IgD-negative memory B cell (primary cell): ENCODE measurements at regions not wholly inside any gene's neighbourhood (a gene's known extent, or its start where the extent isn't known, plus 50 kb on each side); places are given as distances from the start of the nearest gene placed in this dataset.
"Not testable (repeated sequence)": the region's sequence is repeated elsewhere in the genome, so short reads cannot be mapped to it uniquely, and the experiment has no call there.

Source experiments
- H3K27ac Mint-ChIP-seq, 3 donors: one replicate each; pipeline ENCODE4 v1.8.0; 2020 to 2022; ENCODE audit warnings: mild to moderate bottlenecking in 3 of 3, mixed read lengths in 3 of 3, moderate library complexity in 1 of 3
- H3K27me3 Mint-ChIP-seq: one replicate; pipeline ENCODE4 v1.8.0; 2021; ENCODE audit warnings: mixed read lengths
- H3K36me3 Mint-ChIP-seq: one replicate; pipeline ENCODE4 v1.8.0; 2020; ENCODE audit warnings: mild to moderate bottlenecking, mixed read lengths
- H3K4me1 Mint-ChIP-seq, 3 donors: one replicate each; pipeline ENCODE4 v1.8.0; 2020 to 2022; ENCODE audit warnings: mixed read lengths in 3 of 3, mild to moderate bottlenecking in 1 of 3
- H3K4me3 Mint-ChIP-seq, 4 donors: one replicate each; pipeline ENCODE4 v1.8.0; 2020 to 2022; ENCODE audit warnings: mild to moderate bottlenecking in 4 of 4, mixed read lengths in 4 of 4, moderate library complexity in 3 of 4
- H3K9me3 Mint-ChIP-seq, 3 donors: one replicate each; pipeline ENCODE4 v1.8.0; 2020 to 2021; ENCODE audit warnings: mixed read lengths in 3 of 3, mild to moderate bottlenecking in 1 of 3

- H3K27me3 Mint-ChIP-seq, result no peaks in the 10 kb centered on the region
- no peaks in the 10 kb centered on the region for H3K9me3 Mint-ChIP-seq
- H3K4me1 Mint-ChIP-seq, result peaks cover 0 to 2% (median 0%) of the 10 kb centered on the region in 3 donors
- no peak overlapping the region for H3K27ac Mint-ChIP-seq
- H3K36me3 Mint-ChIP-seq, result no peaks in the 10 kb centered on the region
- H3K4me3 Mint-ChIP-seq, result no peak overlapping the region
Measured at GRCh38 chr1:82386365-82387011, 585.8 kb downstream of the ADGRL2 start.

DNA sequence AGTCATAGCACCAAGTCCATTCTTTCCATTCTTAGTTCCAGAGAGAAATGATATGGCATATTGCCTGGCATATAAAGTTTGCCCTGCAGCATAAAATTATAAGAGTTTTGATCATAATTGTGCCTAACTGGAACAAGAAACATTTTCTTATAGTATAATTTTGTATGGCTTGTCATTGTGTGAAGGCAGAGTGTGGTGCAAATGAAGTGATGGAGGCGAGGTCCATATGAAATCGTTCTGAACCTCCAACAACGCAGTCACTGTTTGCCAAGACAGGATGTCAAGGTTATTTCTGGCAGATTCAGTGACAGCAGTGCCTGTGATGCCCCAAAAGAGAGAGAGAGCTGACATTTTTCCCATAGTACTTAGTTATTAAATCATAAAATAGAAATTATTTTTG lies 584.0 kb downstream of the ADGRL2 start:
- Mint-ChIP-seq H3K4me3 (no peak overlapping the region), H3K4me1 (peaks cover 0 to 2% (median 0%) of the 10 kb centered on the region in 3 donors), H3K27ac (peak overlapping the region in 1 of 3 donors; percentile 59), H3K36me3 (peaks cover 2% of the 10 kb centered on the region), H3K27me3 (no peaks in the 10 kb centered on the region), H3K9me3 (peaks cover 0 to 6% (median 0%) of the 10 kb centered on the region in 3 donors)

- Mint-ChIP-seq H3K27me3 (no peaks in the 10 kb centered on the region), H3K4me3 (no peak overlapping the region), H3K27ac (no peak overlapping the region), H3K36me3 (peaks cover 2% of the 10 kb centered on the region), H3K4me1 (no peaks in the 10 kb centered on the region), H3K9me3 (peaks cover 0 to 6% (median 0%) of the 10 kb centered on the region in 3 donors)
Measured at GRCh38 chr1:82377201-82377884, 576.6 kb downstream of the ADGRL2 start.

DNA sequence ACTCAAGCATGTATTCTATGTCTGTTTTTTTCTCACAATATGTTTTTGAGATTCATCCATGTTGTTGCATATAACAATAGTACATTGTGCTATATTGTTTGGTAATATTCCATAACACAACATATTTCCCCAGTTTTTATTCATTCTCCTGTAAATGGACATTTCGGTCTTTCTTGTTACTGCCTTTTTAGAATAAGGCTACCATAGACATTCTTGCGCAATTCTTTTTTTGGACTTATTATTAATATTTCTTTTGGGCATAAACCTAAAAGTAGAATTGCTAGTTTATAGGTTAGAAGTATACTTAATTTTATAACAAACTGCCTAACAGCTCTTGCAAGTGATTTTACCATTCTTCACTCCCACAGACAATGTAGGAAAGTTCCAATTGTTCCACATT lies 573.0 kb downstream of the ADGRL2 start:
- H3K4me3 Mint-ChIP-seq, result no peak overlapping the region
- no peaks in the 10 kb centered on the region for H3K9me3 Mint-ChIP-seq
- no peak overlapping the region for H3K27ac Mint-ChIP-seq
- no peaks in the 10 kb centered on the region for H3K36me3 Mint-ChIP-seq
- peaks cover 0 to 2% (median 0%) of the 10 kb centered on the region in 3 donors for H3K4me1 Mint-ChIP-seq
- no peaks in the 10 kb centered on the region for H3K27me3 Mint-ChIP-seq

GRCh38 chr1:82371844-82372498 lies 571.2 kb downstream of the ADGRL2 start:
- H3K27ac Mint-ChIP-seq, result no peak overlapping the region
- H3K4me3 Mint-ChIP-seq, result no peak overlapping the region
- peaks cover 0 to 2% (median 0%) of the 10 kb centered on the region in 3 donors for H3K4me1 Mint-ChIP-seq
- H3K36me3 Mint-ChIP-seq, result no peaks in the 10 kb centered on the region
- no peaks in the 10 kb centered on the region for H3K27me3 Mint-ChIP-seq
- H3K9me3 Mint-ChIP-seq, result no peaks in the 10 kb centered on the region

DNA sequence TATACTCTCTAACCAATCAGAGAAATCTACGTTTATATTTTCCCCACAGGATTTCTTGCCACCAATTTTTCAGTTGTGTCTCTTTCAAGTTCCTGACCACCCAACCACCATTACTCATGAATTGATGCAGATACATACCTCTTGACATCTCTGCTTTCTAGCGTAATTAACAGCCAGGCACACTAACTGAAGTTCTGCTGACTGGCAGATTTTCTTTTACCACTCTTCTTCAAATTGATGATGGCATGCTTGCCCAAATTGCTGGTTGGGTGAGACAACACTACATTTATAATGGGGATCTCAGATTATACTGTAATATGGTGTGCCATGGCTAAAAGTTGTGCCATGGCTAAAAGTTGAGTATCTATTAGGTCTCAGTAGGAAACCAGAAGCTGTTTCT lies 566.7 kb downstream of the ADGRL2 start:
- H3K9me3 Mint-ChIP-seq, result peaks cover 0 to 4% (median 0%) of the 10 kb centered on the region in 3 donors
- no peak overlapping the region for H3K27ac Mint-ChIP-seq
- no peak overlapping the region for H3K4me3 Mint-ChIP-seq
- H3K27me3 Mint-ChIP-seq, result no peaks in the 10 kb centered on the region
- H3K36me3 Mint-ChIP-seq, result no peaks in the 10 kb centered on the region
- peaks cover 0 to 2% (median 0%) of the 10 kb centered on the region in 3 donors for H3K4me1 Mint-ChIP-seq

DNA sequence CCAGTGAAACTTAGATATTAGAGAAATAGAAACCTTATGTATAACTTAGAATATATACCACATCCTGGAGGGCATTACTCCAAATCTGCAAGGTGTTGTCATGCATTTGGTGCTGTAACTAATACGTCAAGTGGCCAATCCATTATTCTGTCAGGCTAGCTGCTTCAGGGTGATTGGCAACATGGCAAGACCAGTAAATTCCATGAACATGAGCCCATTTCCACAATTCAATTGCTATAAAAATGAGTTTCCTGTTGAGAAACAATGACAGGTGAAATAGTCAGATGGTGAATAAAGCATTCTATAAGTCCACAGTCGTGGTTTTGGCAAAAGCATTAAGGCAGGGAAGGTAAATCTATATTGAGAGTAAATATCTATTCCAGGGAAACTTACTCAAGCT lies 566.0 kb downstream of the ADGRL2 start:
- no peak overlapping the region for H3K4me3 Mint-ChIP-seq
- H3K27ac Mint-ChIP-seq, result no peak overlapping the region
- H3K9me3 Mint-ChIP-seq, result peaks cover 0 to 4% (median 0%) of the 10 kb centered on the region in 3 donors
- H3K4me1 Mint-ChIP-seq, result no peaks in the 10 kb centered on the region
- H3K36me3 Mint-ChIP-seq, result no peaks in the 10 kb centered on the region
- no peaks in the 10 kb centered on the region for H3K27me3 Mint-ChIP-seq

DNA sequence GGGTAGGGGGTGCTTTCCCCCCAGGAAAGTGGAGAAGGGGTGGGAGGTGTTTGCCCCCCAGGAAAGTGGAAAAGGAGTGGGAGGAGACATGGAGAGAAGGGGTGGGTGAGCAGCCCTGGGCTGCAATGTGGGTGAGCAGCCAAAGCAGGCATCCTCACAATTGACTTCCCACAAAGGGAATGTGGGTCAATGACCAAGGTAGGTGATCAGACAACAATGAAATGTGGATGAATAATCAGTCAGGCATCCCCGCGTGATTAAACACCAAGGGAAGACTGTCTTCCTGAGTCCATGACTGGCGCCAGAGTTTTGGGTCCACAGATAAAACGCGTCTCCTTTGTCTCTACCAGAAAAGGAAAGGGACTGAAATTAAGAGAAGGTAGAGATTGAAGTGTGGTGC lies 558.8 kb downstream of the ADGRL2 start:
- H3K27me3 Mint-ChIP-seq, H3K27ac Mint-ChIP-seq, H3K4me1 Mint-ChIP-seq, H3K36me3 Mint-ChIP-seq, H3K9me3 Mint-ChIP-seq, H3K4me3 Mint-ChIP-seq: not testable (repeated sequence)

- H3K36me3 Mint-ChIP-seq, H3K4me3 Mint-ChIP-seq, H3K27me3 Mint-ChIP-seq, H3K9me3 Mint-ChIP-seq, H3K4me1 Mint-ChIP-seq, H3K27ac Mint-ChIP-seq: not testable (repeated sequence)
Measured at GRCh38 chr1:82358706-82359105, 558.0 kb downstream of the ADGRL2 start.

GRCh38 chr1:82354546-82354945 lies 553.8 kb downstream of the ADGRL2 start:
- not testable (repeated sequence) for H3K4me3 Mint-ChIP-seq, H3K27ac Mint-ChIP-seq, H3K36me3 Mint-ChIP-seq, H3K27me3 Mint-ChIP-seq, H3K9me3 Mint-ChIP-seq, H3K4me1 Mint-ChIP-seq

DNA sequence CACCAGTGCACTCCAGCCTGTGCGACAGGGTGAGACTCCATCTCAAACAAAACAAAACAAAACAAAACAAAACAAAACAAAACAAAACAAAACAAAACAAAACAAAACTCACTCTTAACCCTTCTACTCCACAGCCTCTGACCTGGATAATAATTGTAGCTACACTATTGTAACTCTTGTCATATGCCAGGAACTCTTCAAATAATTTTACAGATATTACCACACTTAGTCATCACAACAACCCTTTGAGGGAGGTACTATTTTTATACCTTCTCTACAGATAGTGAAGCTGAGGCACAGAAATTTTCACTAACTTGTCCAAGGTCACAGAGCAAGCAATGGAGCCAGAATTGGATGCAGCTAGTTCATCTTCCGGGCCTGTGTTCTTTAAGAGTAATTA lies 547.8 kb downstream of the ADGRL2 start:
- H3K27ac Mint-ChIP-seq, result no peak overlapping the region
- peaks cover 2% of the 10 kb centered on the region for H3K27me3 Mint-ChIP-seq
- peaks cover 2 to 20% (median 3%) of the 10 kb centered on the region in 3 donors for H3K9me3 Mint-ChIP-seq
- no peak overlapping the region for H3K4me3 Mint-ChIP-seq
- no peaks in the 10 kb centered on the region for H3K4me1 Mint-ChIP-seq
- H3K36me3 Mint-ChIP-seq, result no peaks in the 10 kb centered on the region

- no peak overlapping the region for H3K27ac Mint-ChIP-seq
- no peak overlapping the region for H3K4me3 Mint-ChIP-seq
Measured at GRCh38 chr1:82346141-82346540, 545.4 kb downstream of the ADGRL2 start.

DNA sequence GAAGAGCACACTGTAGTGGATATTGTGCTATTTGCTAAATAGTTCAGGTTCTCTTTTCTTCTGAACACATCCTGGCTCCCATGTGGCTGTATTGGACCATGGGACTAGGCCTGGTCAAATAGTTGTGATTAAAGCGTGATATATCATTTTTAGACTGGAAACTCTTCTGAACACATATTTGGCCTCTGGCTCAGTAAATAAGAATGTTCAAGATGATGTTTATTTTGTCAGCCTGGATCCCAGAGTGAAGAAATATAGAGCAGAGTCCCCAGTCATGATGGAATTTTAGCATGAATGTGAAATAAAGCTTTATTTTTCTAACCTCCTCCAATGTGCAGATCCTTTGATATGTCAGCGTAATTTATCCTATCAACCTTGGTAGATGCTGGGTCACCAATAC lies 542.6 kb downstream of the ADGRL2 start:
- Mint-ChIP-seq H3K9me3 (peaks cover 2 to 4% (median 4%) of the 10 kb centered on the region in 3 donors), H3K27ac (no peak overlapping the region), H3K36me3 (peaks cover 2% of the 10 kb centered on the region), H3K27me3 (no peaks in the 10 kb centered on the region), H3K4me3 (no peak overlapping the region), H3K4me1 (no peaks in the 10 kb centered on the region)

More at GRCh38 chr1:82346141-82346540, 545.4 kb downstream of the ADGRL2 start:
- H3K9me3 Mint-ChIP-seq, result peaks cover 2 to 15% (median 4%) of the 10 kb centered on the region in 3 donors
- H3K4me1 Mint-ChIP-seq, result no peaks in the 10 kb centered on the region
- H3K27me3 Mint-ChIP-seq, result no peaks in the 10 kb centered on the region
- H3K36me3 Mint-ChIP-seq, result no peaks in the 10 kb centered on the region

DNA sequence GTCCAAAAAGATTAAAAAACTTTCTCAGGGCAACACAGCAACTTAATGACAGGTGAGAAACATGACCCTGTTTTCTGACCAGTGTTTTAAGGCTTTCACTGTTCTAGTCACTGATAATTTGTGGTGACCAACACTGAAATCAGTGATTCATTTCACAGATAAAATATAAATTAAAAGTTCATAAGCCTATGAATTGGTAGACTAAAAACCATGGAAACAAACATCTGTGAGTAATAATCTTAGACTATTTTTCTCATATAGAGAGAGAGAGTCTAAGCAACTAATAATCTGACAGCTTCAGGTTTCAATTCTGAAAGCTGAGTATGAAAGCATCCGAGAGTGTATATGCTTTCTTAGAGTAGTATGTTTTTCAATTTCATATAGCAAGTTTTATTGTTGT lies 536.9 kb downstream of the ADGRL2 start:
- Mint-ChIP-seq H3K27me3 (no peaks in the 10 kb centered on the region), H3K4me1 (no peaks in the 10 kb centered on the region), H3K9me3 (peaks cover 0 to 5% (median 2%) of the 10 kb centered on the region in 3 donors), H3K27ac (no peak overlapping the region), H3K4me3 (no peak overlapping the region), H3K36me3 (peaks cover 2% of the 10 kb centered on the region)

DNA sequence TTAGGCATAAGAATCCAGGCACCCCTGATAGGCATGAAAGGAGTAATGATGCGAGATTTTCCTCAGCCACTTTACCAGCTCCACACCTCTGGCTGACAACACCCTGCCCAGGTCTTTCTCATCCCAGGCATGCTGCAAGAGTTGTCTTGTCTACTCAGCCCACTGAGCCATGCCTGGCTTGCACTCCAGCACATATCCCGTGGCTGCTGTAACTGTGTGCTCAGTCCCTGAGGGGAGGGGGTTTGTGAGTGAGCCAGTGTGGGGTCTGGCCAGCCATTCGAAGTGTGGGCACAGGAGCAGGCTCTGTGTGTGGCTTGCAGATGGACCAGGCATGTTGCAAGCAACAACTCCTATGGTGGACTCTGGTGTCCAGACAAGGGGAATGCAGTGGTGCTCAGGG lies 529.6 kb downstream of the ADGRL2 start:
- Mint-ChIP-seq H3K36me3 (no peaks in the 10 kb centered on the region), H3K4me1 (no peaks in the 10 kb centered on the region), H3K27ac (no peak overlapping the region), H3K9me3 (peaks cover 0 to 5% (median 3%) of the 10 kb centered on the region in 3 donors), H3K27me3 (no peaks in the 10 kb centered on the region), H3K4me3 (no peak overlapping the region)
